Left lobe of liver (tissue), 2 donors: ENCODE measurements at regions not wholly inside any gene's neighbourhood (a gene's known extent, or its start where the extent isn't known, plus 50 kb on each side); places are given as distances from the start of the nearest gene placed in this dataset.

Source experiments
- ATAC-seq: fragments of 200-7000 bp; cut with Tn5 transposase; one replicate; pipeline ENCODE4 v1.9.1; 2020; ENCODE audit warnings: mild to moderate bottlenecking, moderate library complexity
- DNase-seq: peaks from one replicate; pipeline ENCODE4 v3.0.0-alpha.2; 2020; ENCODE audit warnings: low spot score
- donor health status: DM: no; HTN: no; CAD: no; lungs with moderate emphysema.
- donor health status: DM: no; HTN: yes; CAD: no.

GRCh38 chr11:92423115-92424034 lies 198.8 kb downstream of the FAT3 start:
- no peak for ATAC-seq

GRCh38 chr11:92424281-92424680 lies 199.7 kb downstream of the FAT3 start:
- DNase-seq, result no peak

More at GRCh38 chr11:92423115-92424034, 198.8 kb downstream of the FAT3 start:
- DNase-seq, result no peak

GRCh38 chr11:92425127-92425526 lies 200.5 kb downstream of the FAT3 start:
- DNase-seq, result no peak
- ATAC-seq, result no peak

More at GRCh38 chr11:92424281-92424680, 199.7 kb downstream of the FAT3 start:
- ATAC-seq, result no peak

- ATAC-seq (no peak), DNase-seq (no peak)
These were observed 207.9 kb downstream of the FAT3 start for GRCh38 chr11:92432515-92432914.

GRCh38 chr11:92436034-92436920 lies 211.7 kb downstream of the FAT3 start:
- DNase-seq (no peak), ATAC-seq (no peak)

- ATAC-seq (no peak), DNase-seq (no peak)
These were observed 214.5 kb downstream of the FAT3 start for GRCh38 chr11:92439133-92439532.

- DNase-seq (no peak), ATAC-seq (no peak)
These were observed 216.3 kb downstream of the FAT3 start for GRCh38 chr11:92440701-92441442.

GRCh38 chr11:92441443-92441726 lies 216.8 kb downstream of the FAT3 start:
- DNase-seq (no peak), ATAC-seq (no peak)

- DNase-seq (no peak), ATAC-seq (no peak)
These were observed 218.6 kb downstream of the FAT3 start for GRCh38 chr11:92443199-92443598.

GRCh38 chr11:92447586-92447985 lies 223.0 kb downstream of the FAT3 start:
- ATAC-seq (no peak), DNase-seq (no peak)

- ATAC-seq (no peak), DNase-seq (no peak)
These were observed 224.6 kb downstream of the FAT3 start for GRCh38 chr11:92449222-92449621.

GRCh38 chr11:92449780-92450179 lies 225.2 kb downstream of the FAT3 start:
- DNase-seq, result no peak
- ATAC-seq, result no peak

- ATAC-seq, result no peak
- DNase-seq, result no peak
These were observed 226.4 kb downstream of the FAT3 start for GRCh38 chr11:92451063-92451462.

GRCh38 chr11:92453055-92453454 lies 228.4 kb downstream of the FAT3 start:
- DNase-seq, result no peak
- ATAC-seq, result no peak

GRCh38 chr11:92455210-92455790 lies 230.7 kb downstream of the FAT3 start:
- ATAC-seq, result no peak
- DNase-seq, result no peak

- ATAC-seq (no peak), DNase-seq (no peak)
These were observed 232.6 kb downstream of the FAT3 start for GRCh38 chr11:92457250-92457649.

GRCh38 chr11:92458486-92458885 lies 233.9 kb downstream of the FAT3 start:
- no peak for DNase-seq
- ATAC-seq, result no peak

GRCh38 chr11:92460213-92460612 lies 235.6 kb downstream of the FAT3 start:
- no peak for ATAC-seq
- no peak for DNase-seq

- ATAC-seq (no peak), DNase-seq (no peak)
These were observed 236.8 kb downstream of the FAT3 start for GRCh38 chr11:92461447-92461846.

GRCh38 chr11:92462821-92463220 lies 238.2 kb downstream of the FAT3 start:
- ATAC-seq (no peak), DNase-seq (no peak)

- no peak for ATAC-seq
- no peak for DNase-seq
These were observed 240.2 kb downstream of the FAT3 start for GRCh38 chr11:92464822-92465221.
